Stimulated activated CD4-positive, alpha-beta T cell treated with anti-CD3 and anti-CD28 coated beads, TNF-alpha, amount 100 ng/mL, for 4 hours (primary cell): ENCODE measurements at regions not wholly inside any gene's neighbourhood (a gene's known extent, or its start where the extent isn't known, plus 50 kb on each side); places are given as distances from the start of the nearest gene placed in this dataset.

Source experiments
- DNase-seq, 3 experiments: peaks; one replicate each; pipeline ENCODE4 v3.0.0-alpha.2; 2020; ENCODE audit warnings: low read depth in 3 of 3

- DNase-seq: no peak
Measured at GRCh38 chr5:130260481-130260880, 356.2 kb downstream of the CHSY3 start.

DNA sequence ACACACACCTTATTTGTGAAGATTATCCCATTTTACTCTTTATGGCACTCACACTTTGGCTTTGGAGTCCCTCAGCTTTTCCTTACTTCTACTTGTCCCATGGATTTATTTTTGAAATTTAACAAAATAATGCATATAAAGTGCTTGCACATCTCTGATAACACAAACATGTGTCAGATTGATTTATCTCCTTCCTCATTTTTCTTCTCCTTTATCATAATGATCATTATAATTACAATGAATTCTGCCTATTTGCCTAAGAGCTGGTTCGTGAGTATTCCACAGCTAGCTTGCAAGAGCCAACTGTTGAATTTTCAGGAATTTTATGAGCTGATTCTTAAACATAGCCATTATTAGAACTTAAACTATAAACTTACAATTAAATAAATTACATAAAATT, 347.7 kb downstream of the CHSY3 start:
- no peak for DNase-seq

- DNase-seq: no peak
Measured at GRCh38 chr5:130243641-130244040, 339.4 kb downstream of the CHSY3 start.

GRCh38 chr5:130237721-130238120, 333.5 kb downstream of the CHSY3 start:
- DNase-seq: no peak
